Colonic mucosa (tissue), 4 donors: ENCODE measurements at regions not wholly inside any gene's neighbourhood (a gene's known extent, or its start where the extent isn't known, plus 50 kb on each side); places are given as distances from the start of the nearest gene placed in this dataset.
A peak's percentile ranks its signal among the peaks of the same experiment; 100 is the strongest.

Experiments used
- DNase-seq: peaks from one replicate; pipeline ENCODE4 v3.0.0-alpha.2; 2020
- H3K27ac ChIP-seq: fragments of 200-600 bp; one replicate; pipeline ENCODE4 v1.8.0; 2021
- H3K27me3 ChIP-seq: fragments of 200-600 bp; one replicate; pipeline ENCODE4 v1.8.0; 2021
- H3K36me3 ChIP-seq: fragments of 200-600 bp; one replicate; pipeline ENCODE4 v1.8.0; 2021
- H3K4me1 ChIP-seq: fragments of 200-600 bp; one replicate; pipeline ENCODE4 v1.8.0; 2021; ENCODE audit warnings: mild to moderate bottlenecking
- H3K4me3 ChIP-seq: fragments of 200-600 bp; one replicate; pipeline ENCODE4 v1.8.0; 2021
- H3K9ac ChIP-seq, 2 donors: one replicate each; pipeline ENCODE4 v1.7.0; 2013; ENCODE audit warnings: control low read depth in 2 of 2, low read depth in 2 of 2, low read length in 2 of 2
- H3K9me3 ChIP-seq: fragments of 200-600 bp; one replicate; pipeline ENCODE4 v1.8.0; 2021
- CTCF ChIP-seq: fragments of 200-600 bp; IDR thresholded peaks from one replicate; pipeline ENCODE4 v1.8.0; 2022; ENCODE audit warnings: antibody characterized with exemption, mild to moderate bottlenecking
- intact Hi-C: fragments of 100-400 bp; cut with DNase I; formaldehyde crosslinking; loops from one replicate; pipeline ENCODE4 v1.14.1; 2022
- donor health status: healthy.
- donor health status: DM: no; HTN: no; CAD: no.
- donor health status: DM: no; HTN: no; CAD: no.

DNA sequence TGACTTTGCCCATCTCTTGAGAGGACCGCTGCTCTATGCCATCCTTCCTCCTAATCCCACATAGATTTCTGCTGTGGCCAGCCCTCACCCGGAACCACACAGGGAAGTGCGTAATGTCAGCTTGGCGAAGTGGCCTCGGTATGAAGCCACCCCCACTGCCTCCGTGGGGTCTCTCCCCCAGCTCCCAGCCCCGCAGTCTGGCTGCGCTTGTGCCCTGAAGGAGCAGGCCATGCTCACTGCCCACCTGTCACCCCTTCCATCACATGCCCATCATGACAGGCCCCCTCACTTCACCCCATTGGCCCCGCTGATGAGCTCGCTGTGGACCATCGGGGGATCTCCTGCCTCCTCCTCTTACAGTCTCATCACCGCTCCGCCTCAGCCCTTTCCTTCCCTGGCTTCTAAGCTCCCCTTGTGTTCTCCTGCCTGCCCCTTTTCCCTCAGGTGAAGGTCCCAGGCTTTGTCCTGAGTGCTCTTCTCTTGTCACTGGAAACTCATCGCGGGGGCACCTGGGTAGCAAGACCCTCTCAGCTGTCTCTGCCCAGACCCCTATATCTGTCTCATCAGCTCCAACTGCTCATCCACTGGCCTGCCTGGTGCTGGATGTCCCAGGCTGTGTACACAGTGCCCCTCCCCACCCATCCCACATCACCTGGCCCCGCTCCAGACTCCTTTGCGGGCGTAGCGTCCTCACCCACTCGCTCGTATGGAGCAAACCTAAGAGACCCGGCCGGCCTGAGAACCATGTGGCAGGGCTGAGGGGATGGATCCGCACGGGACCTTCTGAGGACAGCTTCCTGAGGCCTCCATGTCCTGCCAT lies 81.7 kb downstream of the GLI2 start:
- Histone ChIP-seq H3K4me3 (no peak overlapping the region), H3K36me3 (no peaks in the 10 kb centered on the region), H3K9ac (no peak overlapping the region), H3K9me3 (no peaks in the 10 kb centered on the region), H3K4me1 (no peaks in the 10 kb centered on the region), H3K27me3 (no peaks in the 10 kb centered on the region), H3K27ac (no peak overlapping the region)
- DNase-seq: no peak
- intact Hi-C loops: no loop called here
- TF ChIP-seq CTCF: no peak

GRCh38 chr2:120817956-120818325 lies 82.3 kb downstream of the GLI2 start:
- H3K27ac ChIP-seq: no peak overlapping the region
- no peaks in the 10 kb centered on the region for H3K27me3 ChIP-seq

DNA sequence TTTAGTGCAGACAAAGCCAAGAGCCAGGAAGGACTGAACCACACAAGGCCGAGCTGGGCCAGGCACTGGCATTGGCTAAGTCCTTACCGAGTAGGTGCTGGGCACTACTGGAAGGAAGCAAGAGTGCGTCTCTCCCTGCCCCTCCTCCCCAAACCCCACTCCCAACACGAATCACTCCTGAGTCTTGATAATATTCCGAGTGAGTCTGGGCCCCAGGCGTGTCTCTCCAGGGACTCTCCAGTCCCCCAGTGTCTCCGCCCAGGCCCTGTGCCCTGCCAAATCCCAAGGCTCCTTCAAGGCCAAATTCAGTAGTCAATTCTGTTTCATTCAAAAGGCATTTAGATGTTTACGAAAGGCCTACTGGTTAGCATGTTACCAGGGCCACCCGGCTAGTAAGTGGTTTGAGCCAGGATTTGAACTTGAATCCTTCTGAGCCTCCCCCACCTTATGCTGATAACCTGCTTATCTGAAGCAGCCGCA lies 82.8 kb downstream of the GLI2 start:
- H3K4me1 ChIP-seq: no peaks in the 10 kb centered on the region
- intact Hi-C loops: no loop called here
- H3K27me3 ChIP-seq: no peaks in the 10 kb centered on the region
- peak; percentile 46 for DNase-seq
- no peak overlapping the region for H3K4me3 ChIP-seq
- no peak for TF ChIP-seq CTCF
- no peak overlapping the region for H3K9ac ChIP-seq
- no peaks in the 10 kb centered on the region for H3K9me3 ChIP-seq
- no peak overlapping the region for H3K27ac ChIP-seq
- H3K36me3 ChIP-seq: no peaks in the 10 kb centered on the region

More at GRCh38 chr2:120817956-120818325, 82.3 kb downstream of the GLI2 start:
- Histone ChIP-seq H3K4me3 (no peak overlapping the region), H3K4me1 (no peaks in the 10 kb centered on the region), H3K36me3 (no peaks in the 10 kb centered on the region), H3K9ac (no peak overlapping the region), H3K9me3 (no peaks in the 10 kb centered on the region)
- no peak for TF ChIP-seq CTCF
- DNase-seq: no peak
- intact Hi-C loops: no loop called here

DNA sequence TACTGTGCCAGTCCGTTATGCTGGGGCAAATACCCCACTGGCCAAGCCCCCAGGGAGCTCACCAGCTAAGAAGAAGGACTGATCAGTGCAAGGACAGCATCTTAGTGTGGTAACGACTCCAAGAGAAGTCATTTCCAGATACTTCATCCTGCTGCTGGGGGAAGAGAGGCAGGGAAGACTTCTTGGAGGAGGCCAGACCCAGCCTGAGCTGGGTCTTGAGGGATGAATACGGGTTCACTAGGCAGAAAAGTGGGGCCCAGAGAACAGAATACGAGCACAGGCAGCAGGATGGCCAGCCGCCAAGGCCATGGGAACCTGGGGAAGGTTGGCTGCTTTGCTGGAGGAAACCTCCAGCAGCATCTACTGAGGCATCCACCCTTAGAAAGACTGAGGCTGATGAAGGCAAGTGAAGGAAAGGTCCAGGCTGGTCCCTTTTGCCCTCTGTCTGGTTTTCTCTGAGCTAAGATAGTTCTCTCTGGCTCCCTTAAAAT lies 84.1 kb downstream of the GLI2 start:
- Histone ChIP-seq H3K9me3 (no peaks in the 10 kb centered on the region), H3K4me1 (no peaks in the 10 kb centered on the region), H3K27me3 (no peaks in the 10 kb centered on the region), H3K4me3 (no peak overlapping the region), H3K36me3 (no peaks in the 10 kb centered on the region), H3K27ac (no peak overlapping the region), H3K9ac (no peak overlapping the region)
- no peak for TF ChIP-seq CTCF
- DNase-seq: no peak
- intact Hi-C loops: no loop called here

- Histone ChIP-seq H3K4me1 (no peaks in the 10 kb centered on the region), H3K36me3 (no peaks in the 10 kb centered on the region), H3K4me3 (no peak overlapping the region), H3K9ac (peak overlapping the region; percentile 24 to 55), H3K27me3 (no peaks in the 10 kb centered on the region), H3K9me3 (no peaks in the 10 kb centered on the region), H3K27ac (no peak overlapping the region)
- TF ChIP-seq CTCF: no peak
- intact Hi-C loops: no loop called here
- no peak for DNase-seq
Observed at GRCh38 chr2:120820263-120820952, 84.7 kb downstream of the GLI2 start.
